Mesenchymal stem cell (in vitro differentiated cells and primary cell): ENCODE measurements at regions not wholly inside any gene's neighbourhood (a gene's known extent, or its start where the extent isn't known, plus 50 kb on each side); places are given as distances from the start of the nearest gene placed in this dataset.
A peak's percentile ranks its signal among the peaks of the same experiment; 100 is the strongest.

Experiments
- DNase-seq: peaks from one replicate; pipeline ENCODE4 v3.0.0-alpha.2; 2013
- H2AFZ ChIP-seq: one replicate; pipeline ENCODE4 v1.6.1; 2013; ENCODE audit warnings: low read depth, mild to moderate bottlenecking, control low read depth, inconsistent platforms, low read length, moderate library complexity
- H2AK5ac ChIP-seq: 2 replicates; pipeline ENCODE4 v1.6.1; 2013; ENCODE audit warnings: low read length, moderate library complexity, mild to moderate bottlenecking, inconsistent platforms; ENCODE audit not compliant: severe bottlenecking
- H2BK120ac ChIP-seq: one replicate; pipeline ENCODE4 v1.6.1; 2013; ENCODE audit warnings: low read depth, mild to moderate bottlenecking, inconsistent platforms, low read length, moderate library complexity
- H2BK12ac ChIP-seq, 2 experiments: one replicate each; pipeline ENCODE4 v1.6.1; 2013; ENCODE audit warnings: inconsistent platforms in 2 of 2, low read length in 2 of 2, mild to moderate bottlenecking in 2 of 2, moderate library complexity in 2 of 2, control low read depth in 1 of 2
- H2BK15ac ChIP-seq: one replicate; pipeline ENCODE4 v1.6.1; 2013; ENCODE audit warnings: mild to moderate bottlenecking, low read depth, inconsistent platforms; ENCODE audit not compliant: poor library complexity, severe bottlenecking
- H2BK5ac ChIP-seq: 2 replicates; pipeline ENCODE4 v1.6.1; 2013; ENCODE audit warnings: low read depth, mild to moderate bottlenecking, low read length, control low read depth, inconsistent platforms; ENCODE audit not compliant: poor library complexity, severe bottlenecking
- H3K14ac ChIP-seq, 2 experiments: one replicate each; pipeline ENCODE4 v1.6.1; 2013; ENCODE audit warnings: inconsistent platforms in 2 of 2, low read length in 2 of 2, control low read depth in 1 of 2, mild to moderate bottlenecking in 1 of 2, moderate library complexity in 1 of 2
- H3K18ac ChIP-seq, 2 experiments: one replicate each; pipeline ENCODE4 v1.6.1; 2013; ENCODE audit warnings: inconsistent platforms in 2 of 2, low read length in 2 of 2, control low read depth in 1 of 2, low read depth in 1 of 2, mild to moderate bottlenecking in 1 of 2
- H3K23ac ChIP-seq, 2 experiments: one replicate each; pipeline ENCODE4 v1.6.1; 2013; ENCODE audit warnings: inconsistent platforms in 2 of 2, low read length in 2 of 2, mild to moderate bottlenecking in 2 of 2, moderate library complexity in 2 of 2, control low read depth in 1 of 2
- H3K27ac ChIP-seq: 2 replicates; pipeline ENCODE4 v1.5.1; 2013; ENCODE audit warnings: mild to moderate bottlenecking, moderate library complexity, low read length, control low read depth, inconsistent platforms; ENCODE audit not compliant: poor library complexity, severe bottlenecking
- H3K27me3 ChIP-seq, 2 experiments: 2 replicates each; pipeline versions ENCODE4 v1.6.1 to v1.7.0; 2013; ENCODE audit warnings: low read length in 2 of 2, mild to moderate bottlenecking in 2 of 2, moderate library complexity in 2 of 2, control low read depth in 1 of 2, inconsistent platforms in 1 of 2; ENCODE audit not compliant: control insufficient read depth in 1 of 2, insufficient read depth in 1 of 2
- H3K36me3 ChIP-seq, 2 experiments: 2 replicates each; pipeline versions ENCODE4 v1.6.1 to v1.7.0; 2013; ENCODE audit warnings: low read length in 2 of 2, control low read depth in 1 of 2, inconsistent platforms in 1 of 2, low read depth in 1 of 2, mild to moderate bottlenecking in 1 of 2; ENCODE audit not compliant: insufficient read depth in 2 of 2, control insufficient read depth in 1 of 2
- H3K4ac ChIP-seq, 2 experiments: one replicate each; pipeline ENCODE4 v1.6.1; 2013; ENCODE audit warnings: inconsistent platforms in 2 of 2, low read length in 2 of 2, mild to moderate bottlenecking in 2 of 2, moderate library complexity in 2 of 2, control low read depth in 1 of 2, low read depth in 1 of 2
- H3K4me1 ChIP-seq: 2 replicates; pipeline ENCODE4 v1.6.1; 2013; ENCODE audit warnings: low read depth, low read length, control low read depth; ENCODE audit not compliant: control insufficient read depth, insufficient read depth
- H3K4me2 ChIP-seq: 2 replicates; pipeline ENCODE4 v1.6.1; 2013; ENCODE audit warnings: low read length, mild to moderate bottlenecking, inconsistent platforms; ENCODE audit not compliant: poor library complexity, severe bottlenecking
- H3K4me3 ChIP-seq, 2 experiments: 2 replicates each; pipeline versions ENCODE4 v1.5.1 to v1.7.0; 2013; ENCODE audit warnings: low read length in 2 of 2, mild to moderate bottlenecking in 2 of 2, control low read depth in 1 of 2, low read depth in 1 of 2; ENCODE audit not compliant: insufficient read depth in 1 of 2
- H3K79me1 ChIP-seq: replicated peaks from 2 replicates; pipeline ENCODE4 v1.6.1; 2013; ENCODE audit warnings: mild to moderate bottlenecking, control low read depth, low read length, inconsistent platforms; ENCODE audit not compliant: poor library complexity, severe bottlenecking
- H3K9ac ChIP-seq: 2 replicates; pipeline ENCODE4 v1.7.0; 2013; ENCODE audit warnings: mild to moderate bottlenecking, low read length, moderate library complexity
- H3K9me3 ChIP-seq: 2 replicates; pipeline ENCODE4 v1.7.0; 2013; ENCODE audit warnings: mild to moderate bottlenecking, low read length; ENCODE audit not compliant: control insufficient read depth
- H4K8ac ChIP-seq: one replicate; pipeline ENCODE4 v1.6.1; 2013; ENCODE audit warnings: inconsistent platforms, mild to moderate bottlenecking, low read length, moderate library complexity
- H4K91ac ChIP-seq: one replicate; pipeline ENCODE4 v1.6.1; 2013; ENCODE audit warnings: mild to moderate bottlenecking, low read length, inconsistent platforms
- WGBS: methylation state at CpG from one replicate; pipeline ENCODE4 v1.1.7; 2013; ENCODE audit warnings: mixed read lengths; 5-methylcytosine and 5-hydroxymethylcytosine counted together

- no peaks in the 10 kb centered on the region for H3K4me1 ChIP-seq
- H3K9me3 ChIP-seq: peaks cover 6% of the 10 kb centered on the region
- no peak for DNase-seq
- H2BK120ac ChIP-seq: no peak overlapping the region
- H4K91ac ChIP-seq: no peak overlapping the region
- H3K14ac ChIP-seq: no peak overlapping the region
- no peak overlapping the region for H3K9ac ChIP-seq
- H3K4me3 ChIP-seq: no peak overlapping the region
- no peak overlapping the region for H3K27ac ChIP-seq
- H3K4me2 ChIP-seq: no peak overlapping the region
- no peaks in the 10 kb centered on the region for H3K79me1 ChIP-seq
- H3K27me3 ChIP-seq: no peaks in the 10 kb centered on the region
- no peak overlapping the region for H2BK15ac ChIP-seq
- H3K23ac ChIP-seq: no peak overlapping the region
- H2AFZ ChIP-seq: no peak overlapping the region
- WGBS: 88% methylated on average over 3 of the region's 3 CpGs
- H2BK12ac ChIP-seq: no peak overlapping the region
- H4K8ac ChIP-seq: no peak overlapping the region
- no peak overlapping the region for H3K4ac ChIP-seq
- H2AK5ac ChIP-seq: no peak overlapping the region
- H3K18ac ChIP-seq: no peak overlapping the region
- H3K36me3 ChIP-seq: no peaks in the 10 kb centered on the region
- no peak overlapping the region for H2BK5ac ChIP-seq
Observed at GRCh38 chr14:25988536-25988935, 609.3 kb downstream of the NOVA1 start.

- Histone ChIP-seq H4K8ac (no peak overlapping the region), H3K36me3 (no peaks in the 10 kb centered on the region), H3K9me3 (peaks cover 6% of the 10 kb centered on the region), H3K4ac (no peak overlapping the region), H2BK120ac (no peak overlapping the region), H2AFZ (no peak overlapping the region), H4K91ac (no peak overlapping the region), H3K4me2 (no peak overlapping the region), H3K9ac (no peak overlapping the region), H2BK5ac (no peak overlapping the region), H3K23ac (no peak overlapping the region), H3K27ac (no peak overlapping the region), H3K4me3 (no peak overlapping the region), H2AK5ac (no peak overlapping the region), H3K18ac (no peak overlapping the region), H2BK12ac (no peak overlapping the region), H3K14ac (no peak overlapping the region), H3K4me1 (no peaks in the 10 kb centered on the region), H3K79me1 (no peaks in the 10 kb centered on the region), H3K27me3 (no peaks in the 10 kb centered on the region), H2BK15ac (no peak overlapping the region)
- no peak for DNase-seq
- 80% methylated on average over 1 of the region's 3 CpGs for WGBS
Observed at GRCh38 chr14:25955772-25956171, 642.1 kb downstream of the NOVA1 start.

GRCh38 chr14:25953532-25954139, 644.2 kb downstream of the NOVA1 start:
- no peaks in the 10 kb centered on the region for H3K4me1 ChIP-seq
- H3K23ac ChIP-seq: no peak overlapping the region
- H3K18ac ChIP-seq: no peak overlapping the region
- H3K27me3 ChIP-seq: no peaks in the 10 kb centered on the region
- H2AK5ac ChIP-seq: no peak overlapping the region
- H3K9me3 ChIP-seq: peaks cover 6% of the 10 kb centered on the region
- H2BK120ac ChIP-seq: no peak overlapping the region
- no peaks in the 10 kb centered on the region for H3K79me1 ChIP-seq
- H3K4me2 ChIP-seq: no peak overlapping the region
- no peak overlapping the region for H2BK15ac ChIP-seq
- 73% methylated on average over 2 of the region's 5 CpGs for WGBS
- no peak overlapping the region for H2AFZ ChIP-seq
- DNase-seq: peak; percentile 6
- no peak overlapping the region for H4K8ac ChIP-seq
- no peaks in the 10 kb centered on the region for H3K36me3 ChIP-seq
- H3K4ac ChIP-seq: no peak overlapping the region
- H3K4me3 ChIP-seq: peak overlapping the region in 1 of 2 experiments; percentile 50
- H3K14ac ChIP-seq: no peak overlapping the region
- H3K27ac ChIP-seq: no peak overlapping the region
- H3K9ac ChIP-seq: peak overlapping the region; percentile 71
- H2BK5ac ChIP-seq: no peak overlapping the region
- H2BK12ac ChIP-seq: no peak overlapping the region
- H4K91ac ChIP-seq: no peak overlapping the region

GRCh38 chr14:25945746-25946145, 652.1 kb downstream of the NOVA1 start:
- no peak overlapping the region for H2AFZ ChIP-seq
- no peaks in the 10 kb centered on the region for H3K27me3 ChIP-seq
- H3K14ac ChIP-seq: no peak overlapping the region
- H3K27ac ChIP-seq: no peak overlapping the region
- no peak overlapping the region for H3K4me2 ChIP-seq
- no peak overlapping the region for H3K4ac ChIP-seq
- H2AK5ac ChIP-seq: no peak overlapping the region
- 53% methylated on average over 1 of the region's 1 CpG for WGBS
- no peak overlapping the region for H2BK12ac ChIP-seq
- no peak overlapping the region for H3K4me3 ChIP-seq
- no peak overlapping the region for H3K23ac ChIP-seq
- no peak overlapping the region for H2BK120ac ChIP-seq
- no peaks in the 10 kb centered on the region for H3K79me1 ChIP-seq
- H4K91ac ChIP-seq: no peak overlapping the region
- no peak overlapping the region for H3K18ac ChIP-seq
- H3K4me1 ChIP-seq: no peaks in the 10 kb centered on the region
- H4K8ac ChIP-seq: no peak overlapping the region
- no peak overlapping the region for H2BK15ac ChIP-seq
- H2BK5ac ChIP-seq: no peak overlapping the region
- no peak for DNase-seq
- H3K9ac ChIP-seq: no peak overlapping the region
- H3K9me3 ChIP-seq: no peaks in the 10 kb centered on the region
- H3K36me3 ChIP-seq: no peaks in the 10 kb centered on the region
